HCT116 (cell line): ENCODE measurements at regions not wholly inside any gene's neighbourhood (a gene's known extent, or its start where the extent isn't known, plus 50 kb on each side); places are given as distances from the start of the nearest gene placed in this dataset.

Experiments
- ATAC-seq: fragments of 200-7000 bp; cut with Tn5 transposase; 2 replicates; pipeline ENCODE4 v1.9.1; 2020; ENCODE audit warnings: mild to moderate bottlenecking, moderate library complexity
- BruUV-seq: library from RNA; stranded (reverse); fragments of 400-500 nt; replicated peaks from 2 replicates; lab custom pipeline; 2021; lab: Mats Ljungman, UMichigan
- CTCF ChIA-PET: fragments of 300-600 bp; sonication (Branson Sonifier 250); formaldehyde crosslinking; loops from one replicate; lab custom pipeline; 2021; ENCODE audit warnings: antibody characterized with exemption; lab: Charles Lee
- POLR2A ChIA-PET: fragments of 300-600, 350-600 bp; sonication (Branson Sonifier 250); formaldehyde crosslinking; loops from one replicate; lab custom pipeline; 2021; ENCODE audit warnings: antibody characterized with exemption; lab: Charles Lee
- RAD21 ChIA-PET, 2 experiments: fragments of 300-600 bp; sonication (Branson Sonifier 250); formaldehyde crosslinking; loops; one replicate each; lab custom pipeline; 2023; ENCODE audit warnings: low total read pairs in 2 of 2; ENCODE audit not compliant: uncharacterized antibody in 2 of 2, unreplicated experiment in 2 of 2, low non-redundant PET in 1 of 2; lab: Charles Lee
- DNase-seq: peaks from one replicate; pipeline ENCODE4 v3.0.0-alpha.2; 2010; ENCODE audit warnings: low read depth, low spot score
- H2AFZ ChIP-seq: fragments of 200-600 bp; shearing (Covaris generic), sonication (generic); 2 replicates; pipeline ENCODE4 v1.6.1; 2017; ENCODE audit warnings: low read depth, mixed run types, mixed read lengths, antibody characterized with exemption, low read length; ENCODE audit not compliant: poor library complexity, severe bottlenecking
- H3K27ac ChIP-seq: 2 replicates; pipeline ENCODE4 v1.5.1; 2012; ENCODE audit warnings: low read depth, low read length
- H3K27me3 ChIP-seq: fragments of 200-600 bp; sonication (generic); 2 replicates; pipeline ENCODE4 v1.6.1; 2016; ENCODE audit warnings: mixed run types, low read length, mixed read lengths; ENCODE audit not compliant: insufficient read depth
- H3K36me3 ChIP-seq, 2 experiments: fragments of 200-500 bp in 1 of 2; fragments of 200-600 bp in 1 of 2; sonication (Bioruptor generic) in 1 of 2; sonication (generic) in 1 of 2; 2 replicates each; pipeline versions ENCODE4 v1.5.1 to v1.6.1; 2014 to 2016; ENCODE audit warnings: low read length in 2 of 2, inconsistent platforms in 1 of 2, mixed read lengths in 1 of 2, mixed run types in 1 of 2; ENCODE audit not compliant: insufficient read depth in 2 of 2, control insufficient read depth in 1 of 2
- H3K4me1 ChIP-seq, 2 experiments: fragments of 200-600 bp in 1 of 2; sonication (generic) in 1 of 2; 2 replicates each; pipeline versions ENCODE4 v1.5.1 to v1.6.1; 2012 to 2017; ENCODE audit warnings: low read length in 2 of 2, inconsistent platforms in 1 of 2, mild to moderate bottlenecking in 1 of 2, mixed read lengths in 1 of 2, mixed run types in 1 of 2, moderate library complexity in 1 of 2; ENCODE audit not compliant: insufficient read depth in 2 of 2, control insufficient read depth in 1 of 2
- H3K4me2 ChIP-seq: fragments of 200-600 bp; sonication (generic); 2 replicates; pipeline ENCODE4 v1.6.1; 2017; ENCODE audit warnings: mixed run types, low read length, mixed read lengths
- H3K4me3 ChIP-seq, 2 experiments: fragments of 200-600 bp in 1 of 2; sonication (generic) in 1 of 2; replicated peaks in 1 of 2; 2 replicates each; pipeline ENCODE4 v1.5.1; 2011 to 2016; ENCODE audit warnings: low read length in 2 of 2, control low read depth in 1 of 2, low read depth in 1 of 2, mild to moderate bottlenecking in 1 of 2, mixed read lengths in 1 of 2, mixed run types in 1 of 2
- H3K79me2 ChIP-seq: fragments of 200-600 bp; sonication (generic); 2 replicates; pipeline ENCODE4 v1.6.1; 2017; ENCODE audit warnings: mild to moderate bottlenecking, mixed run types, low read length, moderate library complexity, mixed read lengths; ENCODE audit not compliant: insufficient read depth
- H3K9ac ChIP-seq: fragments of 200-600 bp; sonication (generic); 2 replicates; pipeline ENCODE4 v1.6.1; 2016; ENCODE audit warnings: low read length, mixed read lengths
- H3K9me2 ChIP-seq: fragments of 200-600 bp; sonication (generic), shearing (Covaris generic); 2 replicates; pipeline ENCODE4 v1.6.1; 2017; ENCODE audit warnings: mixed run types, mild to moderate bottlenecking, moderate library complexity; ENCODE audit not compliant: insufficient read depth
- H3K9me3 ChIP-seq, 2 experiments: fragments of 200-500 bp in 1 of 2; fragments of 200-600 bp in 1 of 2; sonication (Bioruptor generic) in 1 of 2; sonication (generic) in 1 of 2; 2 replicates each; pipeline ENCODE4 v1.6.1; 2014 to 2017; ENCODE audit warnings: low read length in 2 of 2, mixed read lengths in 2 of 2, inconsistent platforms in 1 of 2, low read depth in 1 of 2, mild to moderate bottlenecking in 1 of 2, mixed run types in 1 of 2, moderate library complexity in 1 of 2; ENCODE audit not compliant: control insufficient read depth in 1 of 2, insufficient read depth in 1 of 2
- H4K20me1 ChIP-seq: fragments of 200-600 bp; sonication (generic), shearing (Covaris generic); 2 replicates; pipeline ENCODE4 v1.6.1; 2017; ENCODE audit warnings: mixed run types, mild to moderate bottlenecking, moderate library complexity; ENCODE audit not compliant: insufficient read depth
- CBX3 ChIP-seq: IDR thresholded peaks from 2 replicates; pipeline ENCODE4 v1.6.1; 2012; ENCODE audit warnings: low read depth
- EGR1 ChIP-seq: IDR thresholded peaks from 2 replicates; pipeline ENCODE4 v1.6.1; 2012; ENCODE audit warnings: low read depth
- EZH2 ChIP-seq: fragments of 200-600 bp; sonication (generic); IDR thresholded peaks from 2 replicates; pipeline ENCODE4 v1.6.1; 2017; ENCODE audit warnings: antibody characterized with exemption, mixed run types
- EZH2phosphoT487 ChIP-seq: fragments of 200-600 bp; IDR thresholded peaks from 2 replicates; pipeline ENCODE4 v1.6.1; 2018; ENCODE audit warnings: antibody characterized with exemption, borderline replicate concordance
- JUND ChIP-seq: IDR thresholded peaks from 2 replicates; pipeline ENCODE4 v1.6.1; 2012
- POLR2A ChIP-seq: IDR thresholded peaks from 2 replicates; pipeline ENCODE4 v1.7.0; 2011; ENCODE audit warnings: borderline replicate concordance; ENCODE audit not compliant: insufficient read depth, insufficient read length; ENCODE audit errors: extremely low read depth
- SIN3A ChIP-seq: IDR thresholded peaks from 2 replicates; pipeline ENCODE4 v1.6.1; 2012; ENCODE audit warnings: low read depth
- SP1 ChIP-seq: IDR thresholded peaks from 2 replicates; pipeline ENCODE4 v1.6.1; 2012; ENCODE audit warnings: low read depth
- TCF7L2 ChIP-seq: IDR thresholded peaks from 2 replicates; pipeline ENCODE4 v1.7.0; 2011; ENCODE audit warnings: borderline replicate concordance, inconsistent platforms; ENCODE audit not compliant: insufficient read depth, insufficient read length; ENCODE audit errors: extremely low read depth
- YY1 ChIP-seq: IDR thresholded peaks from 2 replicates; pipeline ENCODE4 v1.6.1; 2011; ENCODE audit warnings: low read length, low read depth, moderate library complexity, mild to moderate bottlenecking; ENCODE audit not compliant: insufficient replicate concordance; ENCODE audit errors: extremely low read depth
- intact Hi-C: fragments of 100-400 bp; cut with micrococcal nuclease; formaldehyde crosslinking; loops from 2 replicates; pipeline ENCODE4 v1.10.0; 2022
- TF ChIP-seq, protein P1 (sequence below): IDR thresholded peaks from 2 replicates; pipeline ENCODE4 v1.6.1; 2012
- TF ChIP-seq, protein P2 (sequence below), 3 experiments: fragments of 200-600 bp in 1 of 3; sonication (generic) in 1 of 3; IDR thresholded peaks in 2 of 3; conservative IDR thresholded peaks in 1 of 3; 2 replicates each; pipeline ENCODE4 v1.5.1; 2012 to 2017; ENCODE audit warnings: low read depth in 2 of 3, low read length in 2 of 3, antibody characterized with exemption in 1 of 3, borderline replicate concordance in 1 of 3, control low read depth in 1 of 3, mild to moderate bottlenecking in 1 of 3, mixed read lengths in 1 of 3, mixed run types in 1 of 3, moderate library complexity in 1 of 3; ENCODE audit not compliant: insufficient read depth in 1 of 3
- TF ChIP-seq, protein P3 (sequence below): IDR thresholded peaks from 2 replicates; pipeline ENCODE4 v1.6.1; 2012

DNA sequence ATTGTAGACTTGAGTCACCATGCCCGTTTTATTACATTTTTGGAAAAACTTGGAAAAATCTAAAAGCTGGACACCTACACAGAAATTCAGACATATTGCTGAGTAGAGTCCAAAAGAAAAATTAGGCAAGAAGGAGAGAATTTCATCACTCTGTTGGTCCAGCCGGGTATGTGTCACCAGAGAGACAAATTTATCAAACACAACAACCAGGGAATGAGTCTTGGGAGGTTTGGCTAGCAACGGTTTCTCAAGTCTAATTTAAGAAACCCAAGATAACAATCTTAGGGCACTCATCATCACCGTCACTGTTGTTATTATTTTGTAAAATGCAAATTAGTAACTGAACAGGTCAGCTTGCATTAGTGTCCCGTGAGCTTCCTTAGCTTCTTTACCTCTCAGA, 197.5 kb upstream of the C2CD4B start:
- POLR2A ChIA-PET: no interaction called here
- Histone ChIP-seq H3K9me3 (no peaks in the 10 kb centered on the region), H3K27me3 (peaks cover 30% of the 10 kb centered on the region), H3K79me2 (no peaks in the 10 kb centered on the region), H3K9me2 (no peaks in the 10 kb centered on the region), H2AFZ (no peak overlapping the region), H4K20me1 (no peaks in the 10 kb centered on the region), H3K4me1 (no peaks in the 10 kb centered on the region), H3K27ac (no peak overlapping the region), H3K4me2 (no peak overlapping the region), H3K4me3 (no peak overlapping the region), H3K36me3 (no peaks in the 10 kb centered on the region), H3K9ac (no peak overlapping the region)
- RAD21 ChIA-PET: no interaction called here
- ATAC-seq (no peak), DNase-seq (no peak)
- no peak for TF ChIP-seq SP1
- TF ChIP-seq EZH2phosphoT487: no peak
- TF ChIP-seq, protein P1, sequence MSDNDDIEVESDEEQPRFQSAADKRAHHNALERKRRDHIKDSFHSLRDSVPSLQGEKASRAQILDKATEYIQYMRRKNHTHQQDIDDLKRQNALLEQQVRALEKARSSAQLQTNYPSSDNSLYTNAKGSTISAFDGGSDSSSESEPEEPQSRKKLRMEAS: no peak
- no peak for TF ChIP-seq EZH2
- no peak for TF ChIP-seq SIN3A
- TF ChIP-seq EGR1: no peak
- CTCF ChIA-PET: interaction anchor here (0.7 kb wide), 1 partner anchor 183 kb away, joined by 3 read pairs; no protein-coding TSS in a partner anchor
- intact Hi-C loops: no loop called here
- no TSS peak for BruUV-seq

DNA sequence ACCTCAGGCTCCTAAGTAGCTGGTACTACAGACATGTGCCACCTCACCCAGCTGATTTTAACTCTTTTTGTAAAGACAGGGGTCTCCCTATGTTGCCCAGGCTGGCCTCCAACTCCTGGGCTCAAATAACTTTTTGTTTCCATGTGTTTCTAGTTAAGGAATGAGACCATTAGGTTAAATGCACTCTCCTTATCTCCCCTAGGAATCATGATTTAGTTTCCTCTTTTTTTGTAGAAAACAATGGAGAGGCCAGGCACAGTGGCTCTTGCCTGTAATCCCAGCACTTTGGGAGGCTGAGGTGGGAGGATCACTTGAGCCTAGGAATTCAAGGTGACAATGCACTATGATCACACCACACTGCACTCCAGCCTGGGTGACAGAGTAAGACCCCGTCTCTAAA, 198.8 kb upstream of the C2CD4B start:
- Histone ChIP-seq H3K9me3 (no peaks in the 10 kb centered on the region), H3K9ac (no peak overlapping the region), H3K36me3 (no peaks in the 10 kb centered on the region), H4K20me1 (no peaks in the 10 kb centered on the region), H3K27me3 (peaks cover 26% of the 10 kb centered on the region), H2AFZ (no peak overlapping the region), H3K27ac (no peak overlapping the region), H3K4me3 (no peak overlapping the region), H3K79me2 (no peaks in the 10 kb centered on the region), H3K9me2 (no peaks in the 10 kb centered on the region), H3K4me2 (no peak overlapping the region), H3K4me1 (no peaks in the 10 kb centered on the region)
- ChIA-PET RAD21 (no interaction called here), POLR2A (no interaction called here), CTCF (no interaction called here)
- TF ChIP-seq, protein P2, sequence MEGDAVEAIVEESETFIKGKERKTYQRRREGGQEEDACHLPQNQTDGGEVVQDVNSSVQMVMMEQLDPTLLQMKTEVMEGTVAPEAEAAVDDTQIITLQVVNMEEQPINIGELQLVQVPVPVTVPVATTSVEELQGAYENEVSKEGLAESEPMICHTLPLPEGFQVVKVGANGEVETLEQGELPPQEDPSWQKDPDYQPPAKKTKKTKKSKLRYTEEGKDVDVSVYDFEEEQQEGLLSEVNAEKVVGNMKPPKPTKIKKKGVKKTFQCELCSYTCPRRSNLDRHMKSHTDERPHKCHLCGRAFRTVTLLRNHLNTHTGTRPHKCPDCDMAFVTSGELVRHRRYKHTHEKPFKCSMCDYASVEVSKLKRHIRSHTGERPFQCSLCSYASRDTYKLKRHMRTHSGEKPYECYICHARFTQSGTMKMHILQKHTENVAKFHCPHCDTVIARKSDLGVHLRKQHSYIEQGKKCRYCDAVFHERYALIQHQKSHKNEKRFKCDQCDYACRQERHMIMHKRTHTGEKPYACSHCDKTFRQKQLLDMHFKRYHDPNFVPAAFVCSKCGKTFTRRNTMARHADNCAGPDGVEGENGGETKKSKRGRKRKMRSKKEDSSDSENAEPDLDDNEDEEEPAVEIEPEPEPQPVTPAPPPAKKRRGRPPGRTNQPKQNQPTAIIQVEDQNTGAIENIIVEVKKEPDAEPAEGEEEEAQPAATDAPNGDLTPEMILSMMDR (IDR thresholded peaks at IDR 0.05 in 2 of 3, conservative IDR thresholded peaks at IDR 0.05 in 1 of 3; ENCODE audit: borderline replicate concordance in 1 of 3, insufficient read depth in 1 of 3, low read depth in 2 of 3, low read length in 2 of 3): no peak
- TF ChIP-seq, protein P3, sequence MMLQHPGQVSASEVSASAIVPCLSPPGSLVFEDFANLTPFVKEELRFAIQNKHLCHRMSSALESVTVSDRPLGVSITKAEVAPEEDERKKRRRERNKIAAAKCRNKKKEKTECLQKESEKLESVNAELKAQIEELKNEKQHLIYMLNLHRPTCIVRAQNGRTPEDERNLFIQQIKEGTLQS: no peak
- TF ChIP-seq CBX3: no peak
- TF ChIP-seq YY1: no peak
- TF ChIP-seq EGR1: no peak
- no peak for TF ChIP-seq TCF7L2
- TF ChIP-seq POLR2A: no peak
- TF ChIP-seq JUND: no peak
- DNase-seq: no peak
- BruUV-seq: no TSS peak
- ATAC-seq: no peak
- intact Hi-C loops: no loop called here
